GF-D8 (cell line): ENCODE measurements at regions not wholly inside any gene's neighbourhood (a gene's known extent, or its start where the extent isn't known, plus 50 kb on each side); places are given as distances from the start of the nearest gene placed in this dataset.

ENCODE experiments used
- DNase-seq: peaks from one replicate; lab custom pipeline; 2025; lab: John Stamatoyannopoulos, UW

DNA sequence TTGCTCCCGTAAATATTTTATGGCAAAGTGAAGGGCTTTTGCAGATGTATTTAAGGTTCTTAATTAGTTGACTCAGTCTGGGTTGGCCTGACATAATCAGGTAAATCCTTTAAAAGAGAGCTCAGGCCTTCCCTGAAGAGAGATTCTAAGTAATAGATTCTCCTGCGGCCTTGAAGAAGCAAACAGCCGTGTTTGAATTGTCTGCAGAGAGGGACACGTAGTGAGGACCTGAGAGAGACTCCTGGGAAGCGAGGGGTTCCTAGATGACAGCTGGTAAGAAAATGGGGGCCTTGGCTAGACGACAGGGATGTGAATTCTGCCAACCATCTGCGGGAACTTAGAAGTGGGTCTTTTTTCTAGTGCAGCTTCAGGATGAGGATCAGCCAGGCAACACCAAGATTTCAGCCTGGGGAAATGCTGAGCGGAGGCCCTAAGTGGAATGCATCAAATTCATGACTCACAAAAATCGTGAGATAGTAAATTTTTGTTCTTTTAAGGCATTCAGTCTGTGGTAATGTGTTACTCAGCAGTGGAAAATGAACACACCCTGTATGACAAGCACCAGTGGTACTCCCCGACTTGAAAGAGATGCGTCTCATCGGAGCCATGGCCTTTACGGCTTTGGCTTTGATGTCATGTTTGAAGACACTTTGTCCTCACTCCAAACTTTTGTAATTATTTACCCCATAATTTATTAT, 62.1 kb upstream of the SMIM21 start:
- no peak for DNase-seq

DNA sequence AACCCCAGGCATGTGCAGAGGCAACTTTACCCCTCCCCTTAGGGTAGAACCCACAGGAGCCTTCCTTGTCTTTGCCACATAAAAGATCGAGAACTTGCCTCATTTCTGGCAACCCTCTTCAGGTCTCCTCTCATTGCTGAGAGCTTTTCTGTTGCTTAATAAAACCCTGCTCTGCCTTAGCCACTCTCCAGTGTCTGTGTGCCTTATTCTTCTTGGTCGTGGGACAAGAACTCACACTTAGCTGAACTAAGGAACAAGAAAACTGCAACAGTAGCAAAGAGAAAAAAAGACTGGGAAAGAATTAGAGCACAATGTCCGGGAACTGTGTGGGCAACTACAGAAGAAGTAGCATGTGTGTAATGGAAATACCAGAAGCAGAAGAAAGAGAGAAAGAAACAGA, 56.2 kb upstream of the SMIM21 start:
- no peak for DNase-seq

DNA sequence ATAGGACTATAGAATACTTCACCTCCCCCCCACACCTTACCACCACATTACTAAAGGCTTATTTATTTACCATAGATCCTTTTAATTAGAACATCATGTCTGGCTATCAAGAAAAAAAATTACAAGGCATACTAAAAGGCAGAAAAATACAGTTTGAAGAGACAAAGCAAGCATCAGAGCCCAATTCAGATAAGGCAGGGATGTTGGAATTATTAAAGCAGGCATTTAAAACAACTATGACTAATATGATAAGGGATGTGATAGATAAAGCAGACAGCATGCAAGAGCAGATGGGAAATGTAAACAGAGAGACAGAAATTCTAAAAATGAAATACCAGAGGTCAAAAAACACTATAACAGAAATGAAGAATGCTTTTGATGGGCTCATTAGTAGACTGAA, 55.4 kb upstream of the SMIM21 start:
- DNase-seq, result no peak

DNA sequence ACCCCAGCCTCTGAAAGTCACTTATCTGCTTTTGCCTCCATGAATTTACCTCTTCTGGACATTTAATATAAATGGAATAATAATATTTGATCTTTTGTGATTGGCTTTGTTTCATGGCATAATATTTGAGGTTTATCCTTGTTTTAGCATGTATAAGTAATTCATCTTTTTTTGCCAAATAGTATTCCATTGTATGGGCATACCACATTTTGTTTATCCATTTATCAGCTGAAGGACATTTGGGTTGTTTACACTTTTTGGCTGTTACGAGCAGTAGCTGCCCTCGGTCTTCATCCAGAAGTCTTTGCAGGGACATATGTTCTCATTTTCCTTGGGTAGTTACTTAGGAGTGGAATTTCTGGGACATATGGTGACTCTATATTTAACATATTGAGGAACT, 53.0 kb upstream of the SMIM21 start:
- DNase-seq, result no peak

DNA sequence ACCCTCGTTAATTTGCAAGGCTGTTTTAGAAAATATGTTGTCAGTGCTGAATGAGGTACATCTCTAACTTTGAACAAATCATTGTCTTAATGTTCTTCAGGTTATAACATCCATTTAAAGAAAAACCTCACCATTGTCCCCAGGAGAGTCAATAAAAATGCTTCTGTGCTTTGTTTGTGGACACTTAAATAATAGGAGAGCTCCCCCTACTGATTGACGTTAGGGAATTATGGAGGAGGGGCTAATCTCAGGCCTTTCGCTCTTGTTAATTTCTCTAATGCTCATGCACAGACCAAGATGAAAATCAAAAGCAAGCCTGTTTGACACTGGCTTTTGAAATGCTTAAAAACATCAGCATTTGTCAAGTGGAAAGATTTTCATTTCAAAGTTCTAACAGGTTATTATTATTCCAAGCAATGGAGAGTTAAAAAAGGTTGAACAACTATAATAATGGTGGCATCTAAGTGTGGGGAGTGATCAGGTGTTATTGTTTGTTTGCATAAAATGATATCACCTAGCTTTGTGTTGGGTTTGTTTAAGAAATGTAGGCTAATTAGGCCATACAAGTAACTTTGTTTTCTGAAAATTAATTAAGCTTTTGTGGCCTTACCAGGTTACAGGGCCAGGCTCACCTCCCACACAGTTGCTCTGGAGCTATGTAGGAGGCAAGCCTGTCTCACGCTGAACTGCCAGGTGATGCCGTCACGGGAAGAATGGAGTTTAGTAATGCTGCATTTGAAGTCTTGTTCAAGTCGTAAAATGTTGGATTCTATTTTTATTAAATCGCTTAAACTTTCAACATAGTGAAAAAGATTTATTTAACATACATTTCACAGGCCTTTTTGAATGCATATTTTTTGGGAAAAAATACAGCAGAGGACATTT, 51.7 kb upstream of the SMIM21 start:
- peak; percentile 19 for DNase-seq

DNA sequence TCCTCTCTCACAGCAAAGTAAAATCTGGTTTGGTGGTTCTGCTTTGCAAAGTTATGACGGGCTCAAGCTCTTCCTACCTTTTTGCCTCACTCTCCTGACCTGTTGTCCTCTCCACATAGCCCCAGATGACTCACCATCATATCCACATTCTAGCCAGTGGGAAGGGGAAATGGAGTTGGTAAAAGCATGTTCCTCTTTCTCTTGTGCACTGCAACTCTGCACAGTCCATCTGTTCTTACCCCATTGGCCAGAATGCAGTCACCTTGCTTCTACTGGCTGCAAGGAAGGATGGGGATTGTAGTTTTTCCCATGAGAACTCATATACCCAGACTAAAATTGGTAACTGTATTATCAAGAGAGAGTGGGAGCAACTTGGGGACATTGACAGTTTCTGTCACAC, 50.4 kb upstream of the SMIM21 start:
- peak; percentile 44 for DNase-seq
